CD14-positive monocyte (primary cell): ENCODE measurements at regions not wholly inside any gene's neighbourhood (a gene's known extent, or its start where the extent isn't known, plus 50 kb on each side); places are given as distances from the start of the nearest gene placed in this dataset.

Experiments
- DNase-seq, 3 donors: peaks; one replicate each; pipeline ENCODE4 v3.0.0-alpha.2; 2011 to 2022
- H2AFZ ChIP-seq: 2 replicates; pipeline ENCODE4 v1.6.0; 2012; ENCODE audit warnings: mild to moderate bottlenecking, low read depth, low read length, inconsistent platforms; ENCODE audit not compliant: insufficient read depth, poor library complexity, severe bottlenecking
- H3K27ac ChIP-seq, 2 donors: 1 replicate in 1 of 2; 2 replicates in 1 of 2; pipeline ENCODE4 v1.5.1; 2012 to 2013; ENCODE audit warnings: low read length in 2 of 2, control low read depth in 1 of 2, inconsistent platforms in 1 of 2, low read depth in 1 of 2, mild to moderate bottlenecking in 1 of 2
- H3K27me3 ChIP-seq, 2 donors: one replicate each; pipeline versions ENCODE4 v1.6.0 to v1.6.1; 2011 to 2013; ENCODE audit warnings: low read length in 2 of 2; ENCODE audit not compliant: control insufficient read depth in 2 of 2, insufficient read depth in 2 of 2
- H3K36me3 ChIP-seq, 2 donors: replicated peaks in 1 of 2; 1 replicate in 1 of 2; 2 replicates in 1 of 2; pipeline versions ENCODE4 v1.5.1 to v1.6.1; 2012 to 2013; ENCODE audit warnings: low read length in 2 of 2, control low read depth in 1 of 2, inconsistent platforms in 1 of 2, mild to moderate bottlenecking in 1 of 2; ENCODE audit not compliant: insufficient read depth in 2 of 2, control insufficient read depth in 1 of 2
- H3K4me1 ChIP-seq, 2 donors: 1 replicate in 1 of 2; 2 replicates in 1 of 2; pipeline versions ENCODE4 v1.5.1 to v1.6.1; 2012 to 2013; ENCODE audit warnings: low read length in 2 of 2, control low read depth in 1 of 2, inconsistent platforms in 1 of 2, mild to moderate bottlenecking in 1 of 2, moderate library complexity in 1 of 2; ENCODE audit not compliant: insufficient read depth in 2 of 2, control insufficient read depth in 1 of 2
- H3K4me2 ChIP-seq: replicated peaks from 2 replicates; pipeline ENCODE3; 2012; ENCODE audit warnings: low read length, moderate library complexity, mild to moderate bottlenecking; ENCODE audit not compliant: poor library complexity, severe bottlenecking; ENCODE audit errors: extremely low read depth
- H3K4me3 ChIP-seq, 3 experiments: fragments of 200-600 bp in 1 of 3; sonication (generic) in 1 of 3; replicated peaks in 1 of 3; 1 replicate in 2 of 3; 2 replicates in 1 of 3; pipeline ENCODE4 v1.5.1; 2011 to 2013; ENCODE audit warnings: low read length in 3 of 3, mild to moderate bottlenecking in 3 of 3, control low read depth in 2 of 3, low read depth in 2 of 3, inconsistent platforms in 1 of 3, moderate library complexity in 1 of 3
- H3K79me2 ChIP-seq: 2 replicates; pipeline ENCODE4 v1.6.0; 2012; ENCODE audit warnings: mild to moderate bottlenecking, control low read depth, inconsistent platforms, low read length, moderate library complexity; ENCODE audit not compliant: insufficient read depth
- H3K9ac ChIP-seq: 2 replicates; pipeline ENCODE4 v1.6.0; 2017; ENCODE audit warnings: low read length, mild to moderate bottlenecking; ENCODE audit not compliant: insufficient read depth, poor library complexity, severe bottlenecking
- H3K9me3 ChIP-seq, 2 donors: replicated peaks in 1 of 2; 1 replicate in 1 of 2; 2 replicates in 1 of 2; pipeline versions ENCODE4 v1.5.1 to v1.6.1; 2012 to 2013; ENCODE audit warnings: low read length in 2 of 2, control low read depth in 1 of 2; ENCODE audit not compliant: control insufficient read depth in 1 of 2, insufficient read depth in 1 of 2
- H4K20me1 ChIP-seq: 2 replicates; pipeline ENCODE4 v1.6.0; 2012; ENCODE audit warnings: mild to moderate bottlenecking, low read length, control low read depth, moderate library complexity; ENCODE audit not compliant: insufficient read depth
- H3K27ac Mint-ChIP-seq, 7 donors: one replicate each; pipeline ENCODE4 v1.8.0; 2020; ENCODE audit warnings: mild to moderate bottlenecking in 7 of 7, mixed read lengths in 7 of 7, moderate library complexity in 6 of 7, inconsistent platforms in 2 of 7
- H3K27me3 Mint-ChIP-seq, 3 donors: one replicate each; pipeline ENCODE4 v1.8.0; 2021 to 2022; ENCODE audit warnings: low read depth in 3 of 3, mild to moderate bottlenecking in 3 of 3, mixed read lengths in 3 of 3, moderate library complexity in 3 of 3, inconsistent platforms in 1 of 3
- H3K36me3 Mint-ChIP-seq, 2 donors: one replicate each; pipeline ENCODE4 v1.8.0; 2020; ENCODE audit warnings: mixed read lengths in 2 of 2, inconsistent platforms in 1 of 2, mild to moderate bottlenecking in 1 of 2
- H3K4me1 Mint-ChIP-seq: one replicate; pipeline ENCODE4 v1.8.0; 2020; ENCODE audit warnings: mild to moderate bottlenecking, mixed read lengths
- H3K4me3 Mint-ChIP-seq, 2 donors: one replicate each; pipeline ENCODE4 v1.8.0; 2020; ENCODE audit warnings: mild to moderate bottlenecking in 2 of 2, mixed read lengths in 2 of 2, moderate library complexity in 1 of 2
- H3K9me3 Mint-ChIP-seq, 7 donors: one replicate each; pipeline ENCODE4 v1.8.0; 2020 to 2022; ENCODE audit warnings: mixed read lengths in 7 of 7, mild to moderate bottlenecking in 6 of 7, moderate library complexity in 6 of 7, inconsistent platforms in 2 of 7
- WGBS: methylation state at CpG from one replicate; pipeline ENCODE4 v1.1.5; 2013; ENCODE audit warnings: missing lambda C conversion rate; ENCODE audit not compliant: insufficient coverage; 5-methylcytosine and 5-hydroxymethylcytosine counted together
- intact Hi-C, 2 donors: fragments of 100-400 bp; cut with micrococcal nuclease; formaldehyde crosslinking; loops; one replicate each; pipeline versions ENCODE4 v1.15.0 to v1.15.1; 2023
- TF ChIP-seq, protein P1 (sequence below): fragments of 200-600 bp; IDR thresholded peaks from one replicate; pipeline ENCODE4 v1.8.0; 2022; ENCODE audit warnings: antibody characterized with exemption, mild to moderate bottlenecking

DNA sequence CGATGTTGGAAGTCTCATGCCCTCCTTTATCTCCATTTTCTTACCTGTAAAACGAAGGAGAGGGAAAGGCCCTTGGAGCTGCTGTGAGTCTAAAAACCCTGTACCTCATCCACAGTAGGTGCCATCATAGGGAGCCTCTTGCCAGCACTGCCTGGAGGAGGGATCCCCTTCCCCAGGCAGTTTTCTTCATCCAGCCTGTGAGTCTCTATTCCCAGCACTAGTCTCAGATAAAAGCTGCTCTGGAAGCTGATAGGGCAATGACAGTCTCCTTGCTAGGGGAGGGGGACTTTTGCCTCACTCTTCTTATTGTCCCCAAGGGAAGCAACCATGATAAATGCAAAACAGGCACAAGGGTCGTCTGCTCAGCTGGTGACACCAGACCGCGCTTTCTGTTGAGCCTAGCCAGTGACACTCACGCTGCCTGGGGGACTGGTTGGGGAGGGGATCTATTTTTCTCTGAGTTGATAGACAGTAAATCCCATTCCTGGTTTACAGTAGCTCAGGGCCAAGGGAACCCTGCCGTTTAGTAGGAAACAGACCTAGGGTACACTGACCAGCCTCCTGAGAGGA is 139.5 kb upstream of the NABP1 start:
- H3K4me3 Mint-ChIP-seq: no peak overlapping the region
- Histone ChIP-seq H3K27ac (no peak overlapping the region), H3K79me2 (no peaks in the 10 kb centered on the region), H3K4me2 (no peak overlapping the region), H3K4me1 (peaks cover 14 to 15% of the 10 kb centered on the region in 2 donors), H2AFZ (no peak overlapping the region), H3K4me3 (no peak overlapping the region), H4K20me1 (no peaks in the 10 kb centered on the region), H3K36me3 (no peaks in the 10 kb centered on the region), H3K9ac (no peak overlapping the region), H3K9me3 (no peaks in the 10 kb centered on the region), H3K27me3 (no peaks in the 10 kb centered on the region)
- intact Hi-C loops: no loop called here
- H3K27me3 Mint-ChIP-seq: peaks cover 0 to 7% (median 0%) of the 10 kb centered on the region in 3 donors
- H3K36me3 Mint-ChIP-seq: peaks cover 0 to 1% of the 10 kb centered on the region in 2 donors
- peaks cover 0 to 11% (median 3%) of the 10 kb centered on the region in 7 donors for H3K9me3 Mint-ChIP-seq
- DNase-seq: no peak
- WGBS: 90% methylated on average over 4 of the region's 7 CpGs
- H3K27ac Mint-ChIP-seq: no peak overlapping the region
- TF ChIP-seq, protein P1, sequence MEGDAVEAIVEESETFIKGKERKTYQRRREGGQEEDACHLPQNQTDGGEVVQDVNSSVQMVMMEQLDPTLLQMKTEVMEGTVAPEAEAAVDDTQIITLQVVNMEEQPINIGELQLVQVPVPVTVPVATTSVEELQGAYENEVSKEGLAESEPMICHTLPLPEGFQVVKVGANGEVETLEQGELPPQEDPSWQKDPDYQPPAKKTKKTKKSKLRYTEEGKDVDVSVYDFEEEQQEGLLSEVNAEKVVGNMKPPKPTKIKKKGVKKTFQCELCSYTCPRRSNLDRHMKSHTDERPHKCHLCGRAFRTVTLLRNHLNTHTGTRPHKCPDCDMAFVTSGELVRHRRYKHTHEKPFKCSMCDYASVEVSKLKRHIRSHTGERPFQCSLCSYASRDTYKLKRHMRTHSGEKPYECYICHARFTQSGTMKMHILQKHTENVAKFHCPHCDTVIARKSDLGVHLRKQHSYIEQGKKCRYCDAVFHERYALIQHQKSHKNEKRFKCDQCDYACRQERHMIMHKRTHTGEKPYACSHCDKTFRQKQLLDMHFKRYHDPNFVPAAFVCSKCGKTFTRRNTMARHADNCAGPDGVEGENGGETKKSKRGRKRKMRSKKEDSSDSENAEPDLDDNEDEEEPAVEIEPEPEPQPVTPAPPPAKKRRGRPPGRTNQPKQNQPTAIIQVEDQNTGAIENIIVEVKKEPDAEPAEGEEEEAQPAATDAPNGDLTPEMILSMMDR: no peak
- peaks cover 19% of the 10 kb centered on the region for H3K4me1 Mint-ChIP-seq

DNA sequence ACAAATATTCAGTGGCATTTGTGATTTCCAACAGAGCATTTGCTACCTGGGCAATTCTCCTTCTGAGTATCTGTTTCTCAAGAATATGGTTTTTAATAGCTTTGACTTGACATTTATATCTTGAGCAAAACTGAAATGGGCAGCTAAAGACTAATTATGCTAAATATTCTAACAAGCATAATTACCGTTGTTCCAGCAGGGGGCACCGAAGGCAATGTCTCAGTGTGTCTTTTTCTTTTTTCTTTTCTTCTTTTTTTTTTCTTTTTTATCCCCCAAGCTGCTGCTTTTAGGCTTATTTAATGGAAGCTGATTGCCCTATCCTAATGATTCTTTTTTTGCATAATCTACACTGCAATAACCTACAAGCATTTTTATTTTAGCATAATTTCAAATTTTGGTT is 138.9 kb upstream of the NABP1 start:
- H3K4me1 ChIP-seq: peaks cover 8 to 9% of the 10 kb centered on the region in 2 donors
- H3K36me3 Mint-ChIP-seq: peaks cover 0 to 1% of the 10 kb centered on the region in 2 donors
- H3K9ac ChIP-seq: no peak overlapping the region
- no peak overlapping the region for H3K4me2 ChIP-seq
- peak overlapping the region; percentile 23 for H2AFZ ChIP-seq
- H3K9me3 Mint-ChIP-seq: peaks cover 0 to 11% (median 3%) of the 10 kb centered on the region in 7 donors
- no peak overlapping the region for H3K27ac Mint-ChIP-seq
- H3K27me3 Mint-ChIP-seq: peaks cover 0 to 7% (median 0%) of the 10 kb centered on the region in 3 donors
- DNase-seq: no peak
- H3K79me2 ChIP-seq: no peaks in the 10 kb centered on the region
- no peaks in the 10 kb centered on the region for H4K20me1 ChIP-seq
- TF ChIP-seq, protein P1: peak; percentile 59
- H3K4me1 Mint-ChIP-seq: peaks cover 13% of the 10 kb centered on the region
- no peak overlapping the region for H3K27ac ChIP-seq
- H3K27me3 ChIP-seq: no peaks in the 10 kb centered on the region
- no peak overlapping the region for H3K4me3 ChIP-seq
- H3K36me3 ChIP-seq: no peaks in the 10 kb centered on the region
- no peaks in the 10 kb centered on the region for H3K9me3 ChIP-seq
- H3K4me3 Mint-ChIP-seq: no peak overlapping the region
- WGBS: no CpG with 5 or more reads among the region's 2 CpGs
- intact Hi-C loops: no loop called here
